ENCODE measurements at regions not wholly inside any gene's neighbourhood (a gene's known extent, or its start where the extent isn't known, plus 50 kb on each side); places are given as distances from the start of the nearest gene placed in this dataset.

DNA sequence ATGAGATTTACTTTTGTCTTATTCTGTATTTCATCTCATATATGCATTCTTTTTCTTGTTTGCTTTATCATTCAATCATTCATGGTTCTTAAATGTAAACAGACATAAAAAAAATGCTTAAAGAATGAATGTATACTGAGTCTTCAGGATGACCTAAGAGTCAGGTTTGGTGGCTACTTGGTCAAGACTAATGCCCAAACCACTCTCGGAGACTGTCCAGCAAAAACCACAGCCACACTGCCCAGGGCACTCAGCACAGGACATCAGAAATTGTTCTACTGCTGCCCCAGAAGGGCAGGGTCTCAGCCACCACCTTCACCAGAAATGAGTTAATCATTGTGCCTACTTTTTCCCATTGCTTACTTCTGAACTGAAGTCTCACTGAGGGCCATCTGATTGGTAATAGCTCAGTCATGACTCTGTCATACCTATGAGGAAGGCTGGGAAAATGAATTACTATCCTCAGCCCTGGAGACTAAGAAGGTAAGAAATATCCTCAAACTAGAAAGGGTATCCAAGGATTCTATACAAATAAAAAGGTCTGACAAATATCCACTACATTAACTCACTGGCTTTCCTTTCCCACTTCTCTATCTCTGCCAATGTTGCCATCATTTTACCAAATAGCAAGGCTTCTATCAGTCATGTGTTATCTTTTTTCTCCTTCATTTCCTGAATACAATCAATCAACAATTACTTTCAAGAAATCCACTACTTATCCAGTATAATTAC lies 236.1 kb downstream of the CETN3 start:
- no peak overlapping the region for H3K4me3 ChIP-seq (ENCODE audit: low read depth, low read length)
- TF ChIP-seq, protein P1, sequence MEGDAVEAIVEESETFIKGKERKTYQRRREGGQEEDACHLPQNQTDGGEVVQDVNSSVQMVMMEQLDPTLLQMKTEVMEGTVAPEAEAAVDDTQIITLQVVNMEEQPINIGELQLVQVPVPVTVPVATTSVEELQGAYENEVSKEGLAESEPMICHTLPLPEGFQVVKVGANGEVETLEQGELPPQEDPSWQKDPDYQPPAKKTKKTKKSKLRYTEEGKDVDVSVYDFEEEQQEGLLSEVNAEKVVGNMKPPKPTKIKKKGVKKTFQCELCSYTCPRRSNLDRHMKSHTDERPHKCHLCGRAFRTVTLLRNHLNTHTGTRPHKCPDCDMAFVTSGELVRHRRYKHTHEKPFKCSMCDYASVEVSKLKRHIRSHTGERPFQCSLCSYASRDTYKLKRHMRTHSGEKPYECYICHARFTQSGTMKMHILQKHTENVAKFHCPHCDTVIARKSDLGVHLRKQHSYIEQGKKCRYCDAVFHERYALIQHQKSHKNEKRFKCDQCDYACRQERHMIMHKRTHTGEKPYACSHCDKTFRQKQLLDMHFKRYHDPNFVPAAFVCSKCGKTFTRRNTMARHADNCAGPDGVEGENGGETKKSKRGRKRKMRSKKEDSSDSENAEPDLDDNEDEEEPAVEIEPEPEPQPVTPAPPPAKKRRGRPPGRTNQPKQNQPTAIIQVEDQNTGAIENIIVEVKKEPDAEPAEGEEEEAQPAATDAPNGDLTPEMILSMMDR (IDR thresholded peaks at IDR 0.05; ENCODE audit: low read depth, low read length), result no peak

DNA sequence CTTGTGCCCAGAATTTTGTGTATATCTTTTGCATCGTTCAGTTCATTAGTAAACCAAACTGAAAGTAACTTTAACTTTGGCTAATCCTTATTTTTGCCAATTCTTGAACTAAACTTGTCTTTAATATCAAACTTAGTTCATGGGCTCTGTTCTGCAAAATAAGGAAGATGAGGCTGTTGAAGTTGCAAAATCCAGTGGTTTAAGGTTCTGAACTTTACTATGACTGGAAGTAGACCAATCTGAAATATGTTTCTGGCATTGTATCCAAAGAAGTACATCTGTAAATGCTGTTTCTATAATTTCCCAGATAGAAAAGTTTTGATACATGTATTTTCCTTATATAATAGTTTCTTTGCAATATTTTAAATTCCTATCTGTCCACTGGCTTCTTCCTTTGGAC lies 238.1 kb downstream of the CETN3 start:
- H3K4me3 ChIP-seq (ENCODE audit: low read depth, low read length), result no peak overlapping the region
- TF ChIP-seq, protein P1 (IDR thresholded peaks at IDR 0.05; ENCODE audit: low read depth, low read length), result no peak

DNA sequence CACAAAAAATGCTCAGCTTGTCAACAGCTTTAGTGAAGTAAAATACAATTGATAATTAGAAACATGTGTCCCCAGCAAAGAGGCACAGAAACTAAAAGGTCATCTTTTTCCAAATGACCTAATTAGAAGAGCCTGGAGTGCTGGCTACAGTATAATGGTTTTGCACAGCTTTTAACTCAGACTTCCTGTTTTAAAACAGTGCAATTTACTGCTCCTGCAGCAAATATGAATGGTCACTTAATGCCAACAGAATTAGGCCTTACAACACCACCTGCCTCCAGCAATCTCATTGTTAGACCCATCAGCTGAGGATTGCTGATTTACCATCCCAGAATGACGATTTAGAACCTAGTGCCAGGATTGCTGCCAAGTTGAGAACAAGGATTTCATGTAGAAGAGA lies 239.3 kb downstream of the CETN3 start:
- TF ChIP-seq, protein P1 (IDR thresholded peaks at IDR 0.05; ENCODE audit: low read depth, low read length), result no peak
- no peak overlapping the region for H3K4me3 ChIP-seq (ENCODE audit: low read depth, low read length)

DNA sequence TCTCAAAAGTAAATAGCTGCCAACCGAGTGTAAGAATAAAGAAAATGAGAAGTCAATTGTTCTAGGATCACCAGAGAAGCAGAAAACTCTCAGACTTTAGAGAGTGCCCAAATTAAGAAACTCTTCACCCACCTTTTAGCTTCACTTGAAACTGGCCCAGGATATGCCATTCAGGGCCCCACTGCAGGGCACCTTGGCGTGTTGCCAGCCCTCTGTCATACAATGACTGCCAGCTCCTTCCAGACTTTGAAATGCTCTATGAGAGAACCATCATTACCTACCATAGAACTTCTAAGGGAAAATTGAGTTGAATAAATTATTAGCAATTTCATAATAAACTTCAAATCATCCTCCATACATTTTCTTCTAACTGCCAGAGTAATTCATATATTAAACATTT lies 240.5 kb downstream of the CETN3 start:
- TF ChIP-seq, protein P1 (IDR thresholded peaks at IDR 0.05; ENCODE audit: low read depth, low read length), result no peak
- no peak overlapping the region for H3K4me3 ChIP-seq (ENCODE audit: low read depth, low read length)

DNA sequence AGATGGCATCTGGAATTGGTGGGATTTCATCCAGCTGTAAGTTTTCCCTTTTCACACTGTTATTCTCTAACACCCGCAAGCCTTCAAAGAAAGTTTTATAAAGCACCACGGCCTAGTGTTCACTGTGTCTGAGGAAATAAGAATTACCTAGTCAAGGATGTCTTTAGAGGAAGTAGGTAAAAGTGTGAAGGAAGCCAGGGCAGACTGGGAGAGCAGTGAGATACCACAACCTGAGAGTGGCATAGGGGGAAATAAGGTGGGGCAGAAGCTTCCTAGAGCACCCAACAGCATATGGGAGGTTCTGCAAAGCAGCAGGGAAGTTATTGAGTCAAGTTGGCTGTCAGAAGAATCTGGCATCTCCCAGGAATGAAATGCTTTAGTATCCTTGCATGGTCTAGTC lies 241.2 kb downstream of the CETN3 start:
- H3K4me3 ChIP-seq (ENCODE audit: low read depth, low read length), result no peak overlapping the region
- TF ChIP-seq, protein P1 (IDR thresholded peaks at IDR 0.05; ENCODE audit: low read depth, low read length), result no peak

DNA sequence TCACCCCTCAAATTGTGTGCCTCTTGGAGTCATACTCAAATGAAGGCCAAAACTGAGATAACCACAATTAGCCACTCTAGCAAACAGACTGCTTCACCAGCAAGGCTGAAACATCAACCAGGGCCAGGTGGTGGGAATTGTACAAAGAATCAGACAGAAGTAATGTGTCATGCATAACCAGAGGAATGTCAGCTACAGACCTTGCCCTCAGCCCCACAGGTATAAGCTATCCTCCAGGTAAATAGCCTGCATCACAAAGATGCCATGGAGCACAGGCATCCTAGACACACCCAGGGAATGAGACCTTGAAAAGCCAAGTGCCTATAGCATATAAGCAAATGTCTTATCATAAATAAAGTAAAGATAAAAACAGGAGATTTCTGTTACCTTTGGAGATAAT lies 242.7 kb downstream of the CETN3 start:
- no peak overlapping the region for H3K4me3 ChIP-seq (ENCODE audit: low read depth, low read length)
- TF ChIP-seq, protein P1 (IDR thresholded peaks at IDR 0.05; ENCODE audit: low read depth, low read length), result no peak

DNA sequence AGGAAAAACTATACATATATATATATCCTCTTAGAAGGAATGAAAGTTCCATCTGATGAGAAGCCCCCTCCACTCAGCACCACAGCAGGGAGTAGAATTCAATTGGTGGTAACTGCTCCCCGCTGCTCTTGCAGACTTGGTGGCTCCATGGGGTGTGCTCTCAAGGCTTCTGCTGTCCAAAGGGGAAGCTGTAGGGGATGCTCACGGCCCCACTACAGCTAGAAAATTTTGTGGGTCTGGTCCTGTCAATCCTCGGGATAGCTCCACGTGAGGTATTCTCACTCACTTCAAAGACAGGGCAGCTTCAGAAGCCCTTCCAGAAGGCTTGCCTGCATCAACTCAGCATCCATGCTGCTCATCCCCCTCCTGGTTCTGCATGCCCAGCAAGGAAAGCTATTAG lies 247.2 kb downstream of the CETN3 start:
- TF ChIP-seq, protein P1 (IDR thresholded peaks at IDR 0.05; ENCODE audit: low read depth, low read length), result no peak
- H3K4me3 ChIP-seq (ENCODE audit: low read depth, low read length), result no peak overlapping the region

All from WI38 (cell line).